NCI-H187 (cell line): ENCODE measurements at regions not wholly inside any gene's neighbourhood (a gene's known extent, or its start where the extent isn't known, plus 50 kb on each side); places are given as distances from the start of the nearest gene placed in this dataset.

ENCODE experiments used
- DNase-seq, 2 experiments: peaks; one replicate each; lab custom pipeline; 2025; lab: John Stamatoyannopoulos, UW

GRCh38 chr14:101066826-101067510, 163.4 kb upstream of the RTL1 start:
- DNase-seq = no peak

DNA sequence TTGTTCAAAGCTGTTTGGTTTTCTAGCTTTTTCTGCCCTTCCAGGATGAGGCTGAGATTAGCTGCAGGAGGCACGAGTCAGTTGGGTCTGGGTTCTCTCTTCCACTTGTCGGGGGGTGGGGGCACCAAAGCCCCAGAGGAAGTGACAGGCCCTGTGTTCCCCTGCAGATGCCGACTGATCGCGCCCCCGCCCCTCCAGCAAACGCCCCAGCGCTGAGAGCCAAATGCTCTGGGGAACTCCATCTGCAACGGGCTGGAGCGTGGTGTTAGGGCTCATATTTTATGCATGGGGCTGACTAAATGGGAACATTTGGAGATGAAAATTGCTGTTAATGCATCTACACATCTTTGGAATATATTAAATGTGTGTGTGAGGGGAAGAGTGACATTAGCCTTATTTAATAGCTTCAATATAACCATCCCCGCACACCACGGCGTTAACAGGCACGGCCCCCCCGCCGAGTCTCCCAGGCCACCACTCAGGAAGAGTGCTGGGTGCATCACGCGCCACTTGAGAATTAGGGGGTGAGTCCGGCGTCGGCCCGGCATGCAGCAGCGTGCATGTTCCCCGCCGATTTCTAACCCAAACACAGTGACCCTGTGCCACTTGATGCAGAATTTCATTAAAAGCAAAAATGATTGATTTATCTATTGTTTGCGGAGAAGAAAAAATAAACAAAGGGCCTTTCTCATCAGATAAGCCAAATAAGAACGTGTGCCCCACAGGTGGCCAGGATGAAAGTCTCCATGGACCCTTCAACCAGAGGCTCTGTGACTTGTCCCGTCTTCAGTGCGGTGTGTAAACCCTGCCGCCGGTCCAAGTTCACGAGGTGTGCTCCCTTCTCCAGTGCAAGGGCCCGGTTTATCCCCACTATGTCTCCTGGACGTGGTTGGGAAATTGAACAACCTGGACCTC, 165.0 kb upstream of the RTL1 start:
- DNase-seq = no peak

DNA sequence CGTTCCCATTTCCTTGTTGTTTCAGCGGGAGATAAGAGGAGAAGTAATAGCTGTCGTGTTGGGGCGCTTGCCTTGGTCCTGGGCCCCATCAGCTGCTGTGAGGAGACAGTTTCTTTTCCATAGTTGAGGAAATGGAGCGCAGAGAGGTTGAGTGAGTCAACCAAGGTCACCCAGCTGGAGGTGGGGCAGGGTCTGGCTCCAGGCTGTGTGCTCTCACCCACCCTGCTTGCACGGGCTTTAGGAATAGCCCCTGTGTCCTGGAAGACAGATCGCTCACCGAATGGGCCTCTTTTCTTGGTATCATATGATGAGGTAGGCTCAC, 165.7 kb upstream of the RTL1 start:
- DNase-seq = no peak

- no peak for DNase-seq
Observed at GRCh38 chr14:101069666-101070362, 166.3 kb upstream of the RTL1 start.

GRCh38 chr14:101070540-101071492, 167.3 kb upstream of the RTL1 start:
- DNase-seq = no peak

DNA sequence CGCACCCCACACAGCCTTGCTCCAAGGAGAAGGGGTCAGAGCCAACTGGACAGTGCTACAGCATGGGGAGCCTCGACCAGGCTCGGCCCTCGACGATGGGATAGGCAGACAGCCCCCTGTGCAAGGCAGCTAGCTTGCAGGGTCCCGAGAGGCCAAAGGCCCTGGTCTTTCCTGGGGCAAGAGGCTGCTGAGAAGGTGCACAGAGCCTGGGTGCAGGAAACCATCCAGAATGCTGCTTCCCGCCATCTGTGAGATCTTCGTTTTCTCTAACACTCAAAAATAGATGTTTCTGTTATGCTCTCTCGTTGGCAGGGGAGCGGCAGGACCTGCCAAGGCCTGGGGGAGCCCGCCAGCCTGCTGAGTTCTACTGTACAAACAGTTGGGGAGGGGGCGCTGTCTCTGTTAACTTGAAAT, 168.0 kb upstream of the RTL1 start:
- DNase-seq = no peak

DNA sequence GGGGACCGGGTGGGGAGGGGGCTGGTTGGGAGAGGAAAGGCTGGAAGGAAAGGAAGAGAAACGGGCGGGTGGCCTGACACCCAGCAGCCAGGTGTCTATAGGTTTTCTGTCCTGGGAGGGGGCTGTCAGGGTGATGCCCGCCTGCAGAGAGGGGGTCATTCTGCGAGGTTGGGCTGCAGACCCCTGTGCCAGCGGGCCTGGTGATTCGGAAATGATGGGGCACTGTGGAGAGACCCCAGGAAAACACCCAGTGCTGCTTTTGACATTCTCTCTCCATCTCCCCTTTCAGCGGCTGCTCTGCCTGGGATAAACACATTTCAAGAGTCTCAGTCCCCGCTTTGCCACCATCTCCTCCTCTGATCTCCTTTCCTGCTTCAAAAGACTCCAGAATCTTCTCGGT, 168.5 kb upstream of the RTL1 start:
- no peak for DNase-seq

DNA sequence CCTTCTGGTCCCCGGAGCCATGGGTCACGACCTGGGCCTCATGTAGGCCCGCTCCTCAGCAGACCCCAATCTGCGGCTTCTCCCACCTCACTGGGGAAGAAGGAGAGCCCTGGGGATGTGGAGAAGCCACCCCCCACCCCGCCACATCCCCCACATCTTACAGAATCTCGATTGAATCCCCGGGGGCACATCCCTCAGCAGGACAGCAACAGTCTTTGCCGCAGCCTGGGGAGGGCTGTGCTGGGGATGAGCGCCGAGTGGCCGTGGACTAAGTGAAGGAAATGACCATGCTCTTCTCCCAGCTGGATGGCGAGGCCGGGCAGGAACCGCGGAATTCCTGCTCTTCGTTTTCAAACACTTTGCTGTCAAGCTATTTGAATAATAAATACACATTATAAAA, 169.0 kb upstream of the RTL1 start:
- DNase-seq = no peak

- no peak for DNase-seq
Observed at GRCh38 chr14:101072945-101073597, 169.5 kb upstream of the RTL1 start.

DNA sequence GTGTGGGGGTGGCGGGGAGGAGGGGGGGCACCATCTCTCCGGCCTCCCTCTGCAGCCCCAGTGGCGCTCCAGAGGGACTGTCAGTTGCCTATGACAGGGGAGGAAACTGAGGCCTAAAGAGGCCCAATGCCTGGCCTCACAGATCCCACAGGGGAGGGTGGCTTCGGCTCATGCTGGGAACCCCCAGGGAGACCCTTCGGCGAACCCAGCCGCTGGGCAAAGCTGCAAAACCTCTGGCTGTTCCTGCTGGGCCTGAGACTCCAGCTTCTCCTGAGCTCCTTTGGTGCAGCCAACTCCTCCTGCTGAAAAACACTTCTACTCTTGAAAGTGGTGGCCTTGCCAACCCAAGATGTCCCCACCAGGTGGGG, 170.1 kb upstream of the RTL1 start:
- DNase-seq = no peak

DNA sequence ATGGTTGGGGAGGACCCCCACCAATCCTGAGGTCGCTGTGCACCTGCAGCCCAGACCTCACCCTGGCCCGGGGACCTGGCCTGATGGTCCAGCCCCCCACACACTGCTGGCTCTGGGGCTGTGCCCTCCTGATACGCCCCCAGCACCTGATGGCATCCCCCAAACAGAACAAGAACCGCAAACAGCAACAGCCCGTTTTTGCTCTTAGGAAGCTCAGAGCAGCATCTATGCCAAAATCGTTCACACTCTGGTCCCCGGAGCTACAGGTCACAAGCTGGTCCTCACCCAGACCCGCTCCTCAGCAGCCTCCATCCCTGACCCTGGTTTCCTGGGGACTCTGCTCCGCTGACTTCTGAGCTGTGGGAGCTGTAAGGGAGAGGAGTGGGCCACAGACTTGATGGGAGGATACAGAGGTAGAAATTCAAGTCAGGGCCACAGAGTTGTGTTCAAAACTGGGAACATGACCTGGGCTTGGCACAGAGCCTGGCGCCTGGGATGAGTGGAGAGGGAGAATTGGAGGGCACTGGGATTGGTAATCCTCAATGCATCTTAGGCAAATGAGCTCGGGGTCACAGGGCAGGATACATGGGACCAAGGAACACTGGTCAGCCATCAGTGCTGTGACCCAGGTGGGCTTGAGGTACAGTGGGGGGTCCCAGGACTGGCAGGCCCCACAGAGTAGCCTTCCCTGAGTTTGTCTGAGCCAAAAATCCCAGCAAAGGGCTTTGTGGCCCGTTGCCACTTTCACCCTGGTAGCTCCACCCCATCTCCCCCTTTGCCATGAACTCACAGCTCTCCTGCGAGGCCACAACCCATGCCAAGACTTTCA, 170.9 kb upstream of the RTL1 start:
- DNase-seq = no peak

GRCh38 chr14:101075025-101075800, 171.7 kb upstream of the RTL1 start:
- DNase-seq = no peak

GRCh38 chr14:101075801-101076413, 172.4 kb upstream of the RTL1 start:
- no peak for DNase-seq

- DNase-seq = no peak
Observed at GRCh38 chr14:101076451-101077198, 173.1 kb upstream of the RTL1 start.

DNA sequence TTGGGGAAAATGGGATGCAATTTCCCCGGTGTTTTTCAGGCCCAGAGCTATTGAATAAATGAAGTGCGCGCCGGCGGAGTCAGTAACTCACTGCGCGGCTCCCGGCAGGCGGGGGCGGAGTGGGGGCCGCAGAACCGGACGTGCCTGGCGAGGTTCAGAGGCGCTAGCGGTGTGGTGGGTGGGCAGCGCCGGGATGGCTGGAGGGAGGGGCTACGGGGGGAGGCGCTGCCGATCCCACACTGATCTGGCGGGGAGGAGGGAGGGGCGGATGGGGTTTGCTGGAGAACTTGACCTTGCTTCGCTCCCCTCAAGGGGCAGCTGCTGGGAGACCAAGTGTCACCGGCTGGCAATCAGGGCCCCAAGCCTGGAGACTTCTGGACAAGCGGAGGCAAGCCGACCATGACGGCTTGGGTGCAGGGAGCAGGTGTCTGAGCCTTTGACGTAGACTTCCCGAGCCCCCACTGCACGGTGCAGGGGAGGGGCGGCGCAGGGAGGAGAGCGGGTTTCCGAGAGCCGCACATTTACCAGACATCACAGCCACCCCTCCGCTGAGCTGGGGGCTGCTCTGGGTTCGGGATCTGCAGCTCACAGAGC, 174.1 kb upstream of the RTL1 start:
- peak; percentile 35 to 57 for DNase-seq

- no peak for DNase-seq
Observed at GRCh38 chr14:101078170-101078891, 174.8 kb upstream of the RTL1 start.

GRCh38 chr14:101078892-101079221, 175.3 kb upstream of the RTL1 start:
- no peak for DNase-seq
